Peyer's patch (tissue), 4 donors: ENCODE measurements at regions not wholly inside any gene's neighbourhood (a gene's known extent, or its start where the extent isn't known, plus 50 kb on each side); places are given as distances from the start of the nearest gene placed in this dataset.

Experiments used
- CTCF ChIP-seq, 6 experiments: fragments of 450-650 bp in 4 of 6; fragments of 200-600 bp in 2 of 6; sonication (generic) in 1 of 6; IDR thresholded peaks; one replicate each; pipeline ENCODE4 v1.5.1; 2017 to 2019; ENCODE audit warnings: antibody characterized with exemption in 6 of 6, mild to moderate bottlenecking in 3 of 6, moderate library complexity in 1 of 6
- POLR2A ChIP-seq, 2 donors: fragments of 450-650 bp; IDR thresholded peaks; one replicate each; pipeline ENCODE4 v1.5.1; 2017; ENCODE audit warnings: antibody characterized with exemption in 2 of 2, mild to moderate bottlenecking in 2 of 2, moderate library complexity in 2 of 2

- TF ChIP-seq CTCF (IDR thresholded peaks at IDR 0.05) (no peak), POLR2A (IDR thresholded peaks at IDR 0.05) (no peak)
Observed at GRCh38 chr20:22403632-22404361, 180.6 kb downstream of the FOXA2 start.
